ENCODE measurements at regions not wholly inside any gene's neighbourhood (a gene's known extent, or its start where the extent isn't known, plus 50 kb on each side); places are given as distances from the start of the nearest gene placed in this dataset.

- TF ChIP-seq RAD21 (CRISPR knock-in tag; conservative IDR thresholded peaks at IDR 0.05 in 1 of 2, IDR thresholded peaks at IDR 0.05 in 1 of 2) (no peak), HCFC1 (IDR thresholded peaks at IDR 0.05; ENCODE audit: low read depth, low read length) (no peak), CTCF (IDR thresholded peaks at IDR 0.05 in 2 of 3, conservative IDR thresholded peaks at IDR 0.05 in 1 of 3; ENCODE audit: insufficient read depth in 2 of 3, low read depth in 1 of 3, low read length in 3 of 3) (no peak), EP400 (IDR thresholded peaks at IDR 0.05) (no peak), PPARD (CRISPR knock-in tag; IDR thresholded peaks at IDR 0.05) (no peak), MTF1 (CRISPR knock-in tag; IDR thresholded peaks at IDR 0.05; ENCODE audit: borderline replicate concordance) (no peak), MYNN (IDR thresholded peaks at IDR 0.05) (no peak), MYNN (CRISPR knock-in tag; IDR thresholded peaks at IDR 0.05) (no peak), SRF (CRISPR knock-in tag; IDR thresholded peaks at IDR 0.05) (no peak), BCLAF1 (IDR thresholded peaks at IDR 0.05; ENCODE audit: borderline replicate concordance in 1 of 2, control insufficient read depth in 1 of 2, low read depth in 2 of 2, low read length in 1 of 2) (no peak)
Observed at GRCh38 chr5:153907170-153907775, 131.4 kb downstream of the FAM114A2 start.

Measured in K562 (cell line).